HCT116 (cell line): ENCODE measurements at regions not wholly inside any gene's neighbourhood (a gene's known extent, or its start where the extent isn't known, plus 50 kb on each side); places are given as distances from the start of the nearest gene placed in this dataset.

Source experiments
- ATAC-seq: fragments of 200-7000 bp; cut with Tn5 transposase; 2 replicates; pipeline ENCODE4 v1.9.1; 2020; ENCODE audit warnings: mild to moderate bottlenecking, moderate library complexity
- BruUV-seq: library from RNA; stranded (reverse); fragments of 400-500 nt; replicated peaks from 2 replicates; lab custom pipeline; 2021; lab: Mats Ljungman, UMichigan
- CTCF ChIA-PET: fragments of 300-600 bp; sonication (Branson Sonifier 250); formaldehyde crosslinking; loops from one replicate; lab custom pipeline; 2021; ENCODE audit warnings: antibody characterized with exemption; lab: Charles Lee
- POLR2A ChIA-PET: fragments of 300-600, 350-600 bp; sonication (Branson Sonifier 250); formaldehyde crosslinking; loops from one replicate; lab custom pipeline; 2021; ENCODE audit warnings: antibody characterized with exemption; lab: Charles Lee
- RAD21 ChIA-PET, 2 experiments: fragments of 300-600 bp; sonication (Branson Sonifier 250); formaldehyde crosslinking; loops; one replicate each; lab custom pipeline; 2023; ENCODE audit warnings: low total read pairs in 2 of 2; ENCODE audit not compliant: uncharacterized antibody in 2 of 2, unreplicated experiment in 2 of 2, low non-redundant PET in 1 of 2; lab: Charles Lee
- DNase-seq: peaks from one replicate; pipeline ENCODE4 v3.0.0-alpha.2; 2010; ENCODE audit warnings: low read depth, low spot score
- H2AFZ ChIP-seq: fragments of 200-600 bp; shearing (Covaris generic), sonication (generic); 2 replicates; pipeline ENCODE4 v1.6.1; 2017; ENCODE audit warnings: low read depth, mixed run types, mixed read lengths, antibody characterized with exemption, low read length; ENCODE audit not compliant: poor library complexity, severe bottlenecking
- H3K27ac ChIP-seq: 2 replicates; pipeline ENCODE4 v1.5.1; 2012; ENCODE audit warnings: low read depth, low read length
- H3K27me3 ChIP-seq: fragments of 200-600 bp; sonication (generic); 2 replicates; pipeline ENCODE4 v1.6.1; 2016; ENCODE audit warnings: mixed run types, low read length, mixed read lengths; ENCODE audit not compliant: insufficient read depth
- H3K36me3 ChIP-seq, 2 experiments: fragments of 200-500 bp in 1 of 2; fragments of 200-600 bp in 1 of 2; sonication (Bioruptor generic) in 1 of 2; sonication (generic) in 1 of 2; 2 replicates each; pipeline versions ENCODE4 v1.5.1 to v1.6.1; 2014 to 2016; ENCODE audit warnings: low read length in 2 of 2, inconsistent platforms in 1 of 2, mixed read lengths in 1 of 2, mixed run types in 1 of 2; ENCODE audit not compliant: insufficient read depth in 2 of 2, control insufficient read depth in 1 of 2
- H3K4me1 ChIP-seq, 2 experiments: fragments of 200-600 bp in 1 of 2; sonication (generic) in 1 of 2; 2 replicates each; pipeline versions ENCODE4 v1.5.1 to v1.6.1; 2012 to 2017; ENCODE audit warnings: low read length in 2 of 2, inconsistent platforms in 1 of 2, mild to moderate bottlenecking in 1 of 2, mixed read lengths in 1 of 2, mixed run types in 1 of 2, moderate library complexity in 1 of 2; ENCODE audit not compliant: insufficient read depth in 2 of 2, control insufficient read depth in 1 of 2
- H3K4me2 ChIP-seq: fragments of 200-600 bp; sonication (generic); 2 replicates; pipeline ENCODE4 v1.6.1; 2017; ENCODE audit warnings: mixed run types, low read length, mixed read lengths
- H3K4me3 ChIP-seq, 2 experiments: fragments of 200-600 bp in 1 of 2; sonication (generic) in 1 of 2; replicated peaks in 1 of 2; 2 replicates each; pipeline ENCODE4 v1.5.1; 2011 to 2016; ENCODE audit warnings: low read length in 2 of 2, control low read depth in 1 of 2, low read depth in 1 of 2, mild to moderate bottlenecking in 1 of 2, mixed read lengths in 1 of 2, mixed run types in 1 of 2
- H3K79me2 ChIP-seq: fragments of 200-600 bp; sonication (generic); 2 replicates; pipeline ENCODE4 v1.6.1; 2017; ENCODE audit warnings: mild to moderate bottlenecking, mixed run types, low read length, moderate library complexity, mixed read lengths; ENCODE audit not compliant: insufficient read depth
- H3K9ac ChIP-seq: fragments of 200-600 bp; sonication (generic); 2 replicates; pipeline ENCODE4 v1.6.1; 2016; ENCODE audit warnings: low read length, mixed read lengths
- H3K9me2 ChIP-seq: fragments of 200-600 bp; sonication (generic), shearing (Covaris generic); 2 replicates; pipeline ENCODE4 v1.6.1; 2017; ENCODE audit warnings: mixed run types, mild to moderate bottlenecking, moderate library complexity; ENCODE audit not compliant: insufficient read depth
- H3K9me3 ChIP-seq, 2 experiments: fragments of 200-500 bp in 1 of 2; fragments of 200-600 bp in 1 of 2; sonication (Bioruptor generic) in 1 of 2; sonication (generic) in 1 of 2; 2 replicates each; pipeline ENCODE4 v1.6.1; 2014 to 2017; ENCODE audit warnings: low read length in 2 of 2, mixed read lengths in 2 of 2, inconsistent platforms in 1 of 2, low read depth in 1 of 2, mild to moderate bottlenecking in 1 of 2, mixed run types in 1 of 2, moderate library complexity in 1 of 2; ENCODE audit not compliant: control insufficient read depth in 1 of 2, insufficient read depth in 1 of 2
- H4K20me1 ChIP-seq: fragments of 200-600 bp; sonication (generic), shearing (Covaris generic); 2 replicates; pipeline ENCODE4 v1.6.1; 2017; ENCODE audit warnings: mixed run types, mild to moderate bottlenecking, moderate library complexity; ENCODE audit not compliant: insufficient read depth
- ATF3 ChIP-seq: IDR thresholded peaks from 2 replicates; pipeline ENCODE4 v1.6.1; 2012
- CEBPB ChIP-seq: IDR thresholded peaks from 2 replicates; pipeline ENCODE4 v1.6.1; 2012; ENCODE audit warnings: low read depth
- CTCF ChIP-seq, 3 experiments: fragments of 200-600 bp in 1 of 3; sonication (generic) in 1 of 3; IDR thresholded peaks in 2 of 3; conservative IDR thresholded peaks in 1 of 3; 2 replicates each; pipeline ENCODE4 v1.5.1; 2012 to 2017; ENCODE audit warnings: low read depth in 2 of 3, low read length in 2 of 3, antibody characterized with exemption in 1 of 3, borderline replicate concordance in 1 of 3, control low read depth in 1 of 3, mild to moderate bottlenecking in 1 of 3, mixed read lengths in 1 of 3, mixed run types in 1 of 3, moderate library complexity in 1 of 3; ENCODE audit not compliant: insufficient read depth in 1 of 3
- ELF1 ChIP-seq: IDR thresholded peaks from 2 replicates; pipeline ENCODE4 v1.6.1; 2012; ENCODE audit warnings: low read depth, borderline replicate concordance
- EZH2 ChIP-seq: fragments of 200-600 bp; sonication (generic); IDR thresholded peaks from 2 replicates; pipeline ENCODE4 v1.6.1; 2017; ENCODE audit warnings: antibody characterized with exemption, mixed run types
- EZH2phosphoT487 ChIP-seq: fragments of 200-600 bp; IDR thresholded peaks from 2 replicates; pipeline ENCODE4 v1.6.1; 2018; ENCODE audit warnings: antibody characterized with exemption, borderline replicate concordance
- JUND ChIP-seq: IDR thresholded peaks from 2 replicates; pipeline ENCODE4 v1.6.1; 2012
- POLR2A ChIP-seq: IDR thresholded peaks from 2 replicates; pipeline ENCODE4 v1.7.0; 2011; ENCODE audit warnings: borderline replicate concordance; ENCODE audit not compliant: insufficient read depth, insufficient read length; ENCODE audit errors: extremely low read depth
- POLR2AphosphoS5 ChIP-seq: IDR thresholded peaks from 2 replicates; pipeline ENCODE4 v1.6.1; 2011; ENCODE audit warnings: mild to moderate bottlenecking, low read depth, low read length, moderate library complexity
- RAD21 ChIP-seq: IDR thresholded peaks from 2 replicates; pipeline ENCODE4 v1.6.1; 2012; ENCODE audit warnings: low read depth, mild to moderate bottlenecking
- SIN3A ChIP-seq: IDR thresholded peaks from 2 replicates; pipeline ENCODE4 v1.6.1; 2012; ENCODE audit warnings: low read depth
- SP1 ChIP-seq: IDR thresholded peaks from 2 replicates; pipeline ENCODE4 v1.6.1; 2012; ENCODE audit warnings: low read depth
- intact Hi-C: fragments of 100-400 bp; cut with micrococcal nuclease; formaldehyde crosslinking; loops from 2 replicates; pipeline ENCODE4 v1.10.0; 2022
- TF ChIP-seq, protein P1 (sequence below): IDR thresholded peaks from 2 replicates; pipeline ENCODE4 v1.6.1; 2012; ENCODE audit warnings: low read depth
- TF ChIP-seq, protein P2 (sequence below): IDR thresholded peaks from 2 replicates; pipeline ENCODE4 v1.6.1; 2011; ENCODE audit warnings: mild to moderate bottlenecking, low read length, moderate library complexity; ENCODE audit not compliant: insufficient replicate concordance; ENCODE audit errors: extremely low read depth

GRCh38 chr1:224865510-224865909, 64.0 kb upstream of the DNAH14 start:
- Histone ChIP-seq H3K4me2 (no peak overlapping the region), H3K4me1 (no peaks in the 10 kb centered on the region), H4K20me1 (no peaks in the 10 kb centered on the region), H3K27ac (no peak overlapping the region), H3K27me3 (no peaks in the 10 kb centered on the region), H3K36me3 (no peaks in the 10 kb centered on the region), H3K9me3 (peaks cover 4 to 7% of the 10 kb centered on the region in 2 experiments; a peak in 2 of 4 replicates), H3K79me2 (no peaks in the 10 kb centered on the region), H3K9me2 (no peaks in the 10 kb centered on the region), H3K9ac (no peak overlapping the region), H2AFZ (no peak overlapping the region), H3K4me3 (no peak overlapping the region)
- no peak for ATAC-seq
- no TSS peak for BruUV-seq
- ChIA-PET POLR2A (no interaction called here), CTCF (no interaction called here), RAD21 (no interaction called here)
- no peak for TF ChIP-seq EZH2phosphoT487
- TF ChIP-seq ELF1, result no peak
- TF ChIP-seq ATF3, result no peak
- TF ChIP-seq, protein P1, sequence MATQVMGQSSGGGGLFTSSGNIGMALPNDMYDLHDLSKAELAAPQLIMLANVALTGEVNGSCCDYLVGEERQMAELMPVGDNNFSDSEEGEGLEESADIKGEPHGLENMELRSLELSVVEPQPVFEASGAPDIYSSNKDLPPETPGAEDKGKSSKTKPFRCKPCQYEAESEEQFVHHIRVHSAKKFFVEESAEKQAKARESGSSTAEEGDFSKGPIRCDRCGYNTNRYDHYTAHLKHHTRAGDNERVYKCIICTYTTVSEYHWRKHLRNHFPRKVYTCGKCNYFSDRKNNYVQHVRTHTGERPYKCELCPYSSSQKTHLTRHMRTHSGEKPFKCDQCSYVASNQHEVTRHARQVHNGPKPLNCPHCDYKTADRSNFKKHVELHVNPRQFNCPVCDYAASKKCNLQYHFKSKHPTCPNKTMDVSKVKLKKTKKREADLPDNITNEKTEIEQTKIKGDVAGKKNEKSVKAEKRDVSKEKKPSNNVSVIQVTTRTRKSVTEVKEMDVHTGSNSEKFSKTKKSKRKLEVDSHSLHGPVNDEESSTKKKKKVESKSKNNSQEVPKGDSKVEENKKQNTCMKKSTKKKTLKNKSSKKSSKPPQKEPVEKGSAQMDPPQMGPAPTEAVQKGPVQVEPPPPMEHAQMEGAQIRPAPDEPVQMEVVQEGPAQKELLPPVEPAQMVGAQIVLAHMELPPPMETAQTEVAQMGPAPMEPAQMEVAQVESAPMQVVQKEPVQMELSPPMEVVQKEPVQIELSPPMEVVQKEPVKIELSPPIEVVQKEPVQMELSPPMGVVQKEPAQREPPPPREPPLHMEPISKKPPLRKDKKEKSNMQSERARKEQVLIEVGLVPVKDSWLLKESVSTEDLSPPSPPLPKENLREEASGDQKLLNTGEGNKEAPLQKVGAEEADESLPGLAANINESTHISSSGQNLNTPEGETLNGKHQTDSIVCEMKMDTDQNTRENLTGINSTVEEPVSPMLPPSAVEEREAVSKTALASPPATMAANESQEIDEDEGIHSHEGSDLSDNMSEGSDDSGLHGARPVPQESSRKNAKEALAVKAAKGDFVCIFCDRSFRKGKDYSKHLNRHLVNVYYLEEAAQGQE, result no peak
- TF ChIP-seq POLR2A, result no peak
- TF ChIP-seq RAD21, result no peak
- TF ChIP-seq SP1, result no peak
- intact Hi-C loops, result no loop called here
- DNase-seq, result no peak

- peaks cover 4 to 7% of the 10 kb centered on the region in 2 experiments; a peak in 2 of 4 replicates for H3K9me3 ChIP-seq
- no peak overlapping the region for H2AFZ ChIP-seq
- no peaks in the 10 kb centered on the region for H3K79me2 ChIP-seq
- DNase-seq, result no peak
- H3K9me2 ChIP-seq, result no peaks in the 10 kb centered on the region
- RAD21 ChIA-PET, result no interaction called here
- no peak overlapping the region for H3K4me3 ChIP-seq
- H3K4me1 ChIP-seq, result no peaks in the 10 kb centered on the region
- ATAC-seq, result no peak
- H3K27me3 ChIP-seq, result no peaks in the 10 kb centered on the region
- TF ChIP-seq, protein P2, sequence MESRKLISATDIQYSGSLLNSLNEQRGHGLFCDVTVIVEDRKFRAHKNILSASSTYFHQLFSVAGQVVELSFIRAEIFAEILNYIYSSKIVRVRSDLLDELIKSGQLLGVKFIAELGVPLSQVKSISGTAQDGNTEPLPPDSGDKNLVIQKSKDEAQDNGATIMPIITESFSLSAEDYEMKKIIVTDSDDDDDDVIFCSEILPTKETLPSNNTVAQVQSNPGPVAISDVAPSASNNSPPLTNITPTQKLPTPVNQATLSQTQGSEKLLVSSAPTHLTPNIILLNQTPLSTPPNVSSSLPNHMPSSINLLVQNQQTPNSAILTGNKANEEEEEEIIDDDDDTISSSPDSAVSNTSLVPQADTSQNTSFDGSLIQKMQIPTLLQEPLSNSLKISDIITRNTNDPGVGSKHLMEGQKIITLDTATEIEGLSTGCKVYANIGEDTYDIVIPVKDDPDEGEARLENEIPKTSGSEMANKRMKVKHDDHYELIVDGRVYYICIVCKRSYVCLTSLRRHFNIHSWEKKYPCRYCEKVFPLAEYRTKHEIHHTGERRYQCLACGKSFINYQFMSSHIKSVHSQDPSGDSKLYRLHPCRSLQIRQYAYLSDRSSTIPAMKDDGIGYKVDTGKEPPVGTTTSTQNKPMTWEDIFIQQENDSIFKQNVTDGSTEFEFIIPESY, result no peak
- no peak for TF ChIP-seq POLR2AphosphoS5
- TF ChIP-seq CEBPB, result no peak
- TF ChIP-seq SIN3A, result no peak
- no peak for TF ChIP-seq CTCF (IDR thresholded peaks at IDR 0.05 in 2 of 3, conservative IDR thresholded peaks at IDR 0.05 in 1 of 3; ENCODE audit: borderline replicate concordance in 1 of 3, insufficient read depth in 1 of 3, low read depth in 2 of 3, low read length in 2 of 3)
- TF ChIP-seq EZH2phosphoT487, result no peak
- TF ChIP-seq EZH2, result no peak
- TF ChIP-seq JUND, result no peak
- BruUV-seq, result no TSS peak
- intact Hi-C loops, result no loop called here
- CTCF ChIA-PET, result no interaction called here
- H4K20me1 ChIP-seq, result no peaks in the 10 kb centered on the region
- H3K36me3 ChIP-seq, result no peaks in the 10 kb centered on the region
- POLR2A ChIA-PET, result no interaction called here
- no peak overlapping the region for H3K27ac ChIP-seq
- H3K9ac ChIP-seq, result no peak overlapping the region
- H3K4me2 ChIP-seq, result no peak overlapping the region
These were observed 62.5 kb upstream of the DNAH14 start for GRCh38 chr1:224866940-224867339.
